Tibial nerve (tissue), 3 donors: ENCODE measurements at regions not wholly inside any gene's neighbourhood (a gene's known extent, or its start where the extent isn't known, plus 50 kb on each side); places are given as distances from the start of the nearest gene placed in this dataset.

Source experiments
- CTCF ChIP-seq, 5 experiments: fragments of 200-600 bp in 3 of 5; fragments of 450-650 bp in 2 of 5; sonication (generic) in 3 of 5; IDR thresholded peaks; one replicate each; pipeline ENCODE4 v1.5.1; 2016 to 2019; ENCODE audit warnings: antibody characterized with exemption in 5 of 5, mild to moderate bottlenecking in 3 of 5, moderate library complexity in 2 of 5
- POLR2A ChIP-seq, 2 donors: fragments of 450-650 bp; IDR thresholded peaks; one replicate each; pipeline ENCODE4 v1.6.1; 2017; ENCODE audit warnings: antibody characterized with exemption in 2 of 2, mild to moderate bottlenecking in 2 of 2, moderate library complexity in 2 of 2

- TF ChIP-seq CTCF (IDR thresholded peaks at IDR 0.05), result no peak
- TF ChIP-seq POLR2A (IDR thresholded peaks at IDR 0.05), result no peak
Measured at GRCh38 chr3:177924261-177924660, 612.0 kb upstream of the KCNMB2 start.
